Large intestine (tissue), 3 donors: ENCODE measurements at regions not wholly inside any gene's neighbourhood (a gene's known extent, or its start where the extent isn't known, plus 50 kb on each side); places are given as distances from the start of the nearest gene placed in this dataset.

ENCODE experiments used
- DNase-seq, 2 donors: peaks; one replicate each; pipeline versions ENCODE4 v3.0.0 to v3.0.0-alpha.2; 2013
- H3K27ac ChIP-seq: one replicate; pipeline ENCODE4 v1.5.1; 2013; ENCODE audit warnings: low read length
- H3K27me3 ChIP-seq: 2 replicates; pipeline ENCODE4 v1.6.1; 2013; ENCODE audit warnings: low read length; ENCODE audit not compliant: control insufficient read depth, insufficient read depth
- H3K36me3 ChIP-seq: 2 replicates; pipeline ENCODE4 v1.6.1; 2013; ENCODE audit warnings: low read length; ENCODE audit not compliant: control insufficient read depth, insufficient read depth
- H3K4me1 ChIP-seq: one replicate; pipeline ENCODE4 v1.6.1; 2013; ENCODE audit warnings: low read length; ENCODE audit not compliant: control insufficient read depth, insufficient read depth
- H3K4me3 ChIP-seq: one replicate; pipeline ENCODE4 v1.5.1; 2013; ENCODE audit warnings: low read length
- H3K9me3 ChIP-seq: one replicate; pipeline ENCODE4 v1.6.1; 2013; ENCODE audit warnings: mild to moderate bottlenecking, low read depth, low read length, moderate library complexity; ENCODE audit not compliant: control insufficient read depth
- WGBS: methylation state at CpG from one replicate; pipeline ENCODE4 v1.1.5; 2013; ENCODE audit warnings: low lambda C conversion rate; ENCODE audit not compliant: insufficient coverage; 5-methylcytosine and 5-hydroxymethylcytosine counted together

DNA sequence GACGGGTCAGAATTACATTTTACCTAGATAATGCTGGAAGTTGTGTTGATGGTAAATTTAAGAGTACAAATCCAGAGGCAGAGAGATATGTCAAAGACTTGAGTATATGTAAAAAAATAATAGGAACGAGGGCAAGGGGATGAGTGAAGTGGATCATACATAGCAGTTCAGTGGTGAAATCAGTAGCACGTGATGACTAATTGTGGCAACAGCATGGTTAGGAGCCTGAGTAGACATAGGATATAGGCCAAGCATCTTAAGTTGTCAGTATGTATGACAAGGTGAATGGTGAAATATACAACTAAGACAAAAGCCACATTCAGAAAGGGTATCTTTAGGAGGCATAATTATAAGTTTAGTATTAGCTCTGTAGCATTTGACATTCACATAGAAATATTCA is 826.5 kb upstream of the PIK3C3 start:
- Histone ChIP-seq H3K9me3 (no peaks in the 10 kb centered on the region), H3K27me3 (no peaks in the 10 kb centered on the region), H3K4me3 (no peak overlapping the region), H3K36me3 (no peaks in the 10 kb centered on the region), H3K4me1 (no peaks in the 10 kb centered on the region), H3K27ac (no peak overlapping the region)
- WGBS: 94% methylated on average over 3 of the region's 3 CpGs
- DNase-seq: no peak

DNA sequence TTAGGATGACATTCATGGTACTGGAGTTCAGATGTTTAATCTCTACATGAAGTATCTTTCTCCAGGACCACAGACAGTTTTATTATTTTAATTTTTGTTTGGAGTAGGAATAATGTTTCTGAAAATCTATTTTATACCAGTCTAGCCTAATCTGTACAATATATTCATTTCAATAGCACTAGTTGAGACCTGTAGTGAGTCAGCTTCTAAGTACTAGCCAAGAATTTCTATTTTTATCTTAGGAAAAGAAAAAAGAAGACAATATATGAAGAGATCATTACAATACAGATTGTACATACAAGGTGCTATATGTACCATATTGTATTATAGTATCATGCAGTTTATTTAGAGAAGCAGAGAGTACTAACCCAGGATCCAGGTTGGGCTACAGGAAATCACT is 826.9 kb upstream of the PIK3C3 start:
- H3K27ac ChIP-seq: no peak overlapping the region
- H3K4me3 ChIP-seq: no peak overlapping the region
- H3K27me3 ChIP-seq: no peaks in the 10 kb centered on the region
- no peak for DNase-seq
- H3K9me3 ChIP-seq: no peaks in the 10 kb centered on the region
- no peaks in the 10 kb centered on the region for H3K4me1 ChIP-seq
- H3K36me3 ChIP-seq: no peaks in the 10 kb centered on the region

DNA sequence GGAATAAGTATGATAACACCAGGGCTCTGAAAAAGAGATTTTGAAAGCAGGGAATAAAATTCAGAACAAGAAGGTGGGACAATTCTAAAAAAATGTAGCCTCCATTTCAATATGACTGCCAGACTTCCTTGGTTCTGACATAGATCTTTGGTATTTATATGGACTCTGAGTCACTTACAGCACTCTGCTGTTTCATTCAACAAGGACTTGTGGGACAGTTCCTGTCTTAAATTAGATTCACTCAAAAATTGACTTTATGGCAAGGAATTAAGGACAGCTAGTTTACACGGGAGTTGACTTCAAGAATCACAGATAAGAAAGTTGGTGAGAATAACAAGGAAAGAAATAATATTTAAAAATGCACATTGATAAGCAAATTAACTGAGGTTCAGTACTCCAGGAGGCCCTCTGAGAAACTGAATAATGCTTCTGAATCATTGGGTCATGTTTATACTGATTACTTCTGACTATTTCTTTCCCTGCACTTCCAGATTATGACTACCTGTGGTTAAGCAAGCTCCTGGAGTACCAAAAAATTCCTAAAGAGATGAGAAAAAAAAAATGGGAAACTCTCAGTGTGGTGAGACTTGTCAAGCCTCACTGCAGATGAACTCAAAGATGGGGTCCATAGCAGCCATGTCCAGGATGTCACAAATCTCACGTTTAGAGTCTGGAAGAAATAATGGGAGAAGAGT is 828.3 kb upstream of the PIK3C3 start:
- 70% methylated on average over 2 of the region's 2 CpGs for WGBS
- H3K4me1 ChIP-seq: no peaks in the 10 kb centered on the region

DNA sequence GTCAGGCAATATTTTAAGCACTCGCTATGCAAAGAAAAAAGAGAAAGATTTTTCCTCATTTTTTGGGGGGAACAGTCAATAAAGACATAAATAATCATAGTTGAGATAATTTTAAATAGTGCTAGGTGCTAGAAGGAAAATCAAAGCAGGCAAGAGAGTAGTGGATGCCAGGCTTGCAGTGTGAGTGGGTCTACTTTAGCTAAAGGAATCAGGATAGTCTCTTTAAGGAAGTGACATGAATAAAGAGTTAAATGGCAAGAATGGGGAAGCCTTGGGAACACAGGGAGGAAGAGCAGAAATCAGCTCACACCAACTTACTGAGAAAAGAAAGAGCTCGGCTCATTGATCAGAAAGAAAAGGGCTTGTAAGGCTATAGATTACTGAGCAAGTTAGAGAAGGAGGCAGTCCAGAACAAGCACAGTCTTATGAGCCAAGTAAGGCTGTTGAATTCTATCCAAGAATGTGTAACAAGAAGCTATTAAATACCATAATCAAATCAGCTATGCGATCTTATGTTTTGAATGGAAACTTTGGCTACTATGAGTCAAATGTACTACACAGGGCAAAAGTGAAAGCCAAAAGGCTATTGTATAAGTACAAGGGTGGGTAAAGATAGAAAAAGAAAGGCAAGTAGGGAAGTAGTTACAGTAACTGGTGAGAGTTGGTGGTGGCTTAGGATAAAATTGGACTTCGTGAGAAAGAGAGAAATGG is 833.8 kb upstream of the PIK3C3 start:
- no peak overlapping the region for H3K27ac ChIP-seq
- H3K4me1 ChIP-seq: no peaks in the 10 kb centered on the region
- H3K36me3 ChIP-seq: no peaks in the 10 kb centered on the region
- 88% methylated on average over 2 of the region's 4 CpGs for WGBS
- no peak overlapping the region for H3K4me3 ChIP-seq
- no peaks in the 10 kb centered on the region for H3K9me3 ChIP-seq
- no peaks in the 10 kb centered on the region for H3K27me3 ChIP-seq
- no peak for DNase-seq

More for the DNA sequence above, 828.3 kb upstream of the PIK3C3 start:
- no peaks in the 10 kb centered on the region for H3K27me3 ChIP-seq
- no peaks in the 10 kb centered on the region for H3K36me3 ChIP-seq
- H3K4me3 ChIP-seq: no peak overlapping the region
- H3K9me3 ChIP-seq: no peaks in the 10 kb centered on the region
- no peak overlapping the region for H3K27ac ChIP-seq
- DNase-seq: no peak

DNA sequence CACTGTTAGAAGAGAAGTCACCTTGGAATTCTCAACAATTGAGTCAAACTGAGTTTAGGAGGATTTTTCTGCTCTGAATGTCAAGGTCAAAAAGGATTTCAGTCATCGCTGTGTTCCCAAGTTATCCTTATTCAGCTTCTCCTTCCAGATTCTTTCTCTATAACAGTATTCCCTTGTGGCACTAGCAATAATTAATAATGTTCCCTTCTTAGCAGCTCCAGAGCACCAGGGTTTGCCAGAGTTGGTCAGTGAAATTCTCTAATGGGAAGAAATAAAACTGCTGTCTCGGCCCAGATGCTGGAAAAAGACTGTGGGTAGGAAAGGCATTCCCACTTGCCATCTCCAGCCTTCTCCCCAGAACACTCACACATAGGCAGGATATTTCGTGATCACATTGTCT is 836.0 kb upstream of the PIK3C3 start:
- H3K9me3 ChIP-seq: no peaks in the 10 kb centered on the region
- no peaks in the 10 kb centered on the region for H3K27me3 ChIP-seq
- WGBS: no CpG with 5 or more reads among the region's 3 CpGs
- no peak for DNase-seq
- H3K27ac ChIP-seq: no peak overlapping the region
- H3K4me1 ChIP-seq: no peaks in the 10 kb centered on the region
- H3K4me3 ChIP-seq: no peak overlapping the region
- no peaks in the 10 kb centered on the region for H3K36me3 ChIP-seq

DNA sequence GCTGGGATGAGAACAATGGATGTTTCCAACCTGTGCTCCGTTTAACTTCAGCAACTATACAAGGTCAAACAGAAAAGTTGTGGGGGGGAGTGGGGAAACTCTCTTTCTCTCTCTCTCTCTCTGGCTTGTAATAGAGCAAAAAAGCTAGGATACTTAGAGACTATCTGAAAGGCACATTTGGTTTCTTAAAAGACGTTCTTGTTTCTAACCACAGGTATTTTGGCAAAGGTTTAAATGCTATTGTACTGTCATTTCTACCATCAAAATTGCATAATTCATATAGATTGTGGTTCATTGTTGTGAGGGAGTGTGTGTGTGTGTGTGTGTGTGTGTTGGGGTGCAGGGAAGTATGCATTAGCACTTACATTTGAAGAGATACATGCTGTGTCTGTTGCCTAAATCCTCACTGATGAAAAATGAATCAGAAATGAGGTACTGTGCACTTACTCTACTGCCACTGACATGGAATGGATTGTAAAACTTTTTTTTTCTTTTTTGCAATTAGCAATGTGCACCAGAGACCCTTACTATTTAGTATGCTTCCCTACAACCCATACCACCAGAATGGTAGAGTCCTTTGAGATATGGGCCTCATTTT is 841.0 kb upstream of the PIK3C3 start:
- Histone ChIP-seq H3K36me3 (no peaks in the 10 kb centered on the region), H3K27ac (no peak overlapping the region), H3K4me1 (no peaks in the 10 kb centered on the region), H3K27me3 (no peaks in the 10 kb centered on the region), H3K4me3 (no peak overlapping the region), H3K9me3 (no peaks in the 10 kb centered on the region)
- WGBS: no CpG with 5 or more reads among the region's 2 CpGs
- no peak for DNase-seq

DNA sequence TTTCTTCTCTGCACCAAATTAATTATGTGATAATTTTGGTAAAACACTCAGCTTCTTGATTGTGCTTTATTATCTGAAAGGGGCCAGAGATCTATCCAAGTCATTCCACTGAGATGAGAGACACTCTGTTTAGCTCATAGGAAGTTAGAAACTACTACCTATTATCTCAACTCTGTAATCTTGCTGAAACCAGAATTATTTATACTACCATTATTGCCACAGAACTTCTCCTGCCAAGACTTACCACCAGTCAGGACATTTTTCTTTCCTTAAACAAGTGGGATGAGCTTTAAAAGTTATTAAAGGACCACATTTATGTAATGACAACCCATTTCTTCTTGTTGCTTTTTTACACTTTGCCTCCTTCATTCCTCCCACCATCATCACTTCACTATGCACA is 855.6 kb upstream of the PIK3C3 start:
- Histone ChIP-seq H3K4me3 (no peak overlapping the region), H3K36me3 (no peaks in the 10 kb centered on the region), H3K4me1 (no peaks in the 10 kb centered on the region), H3K27ac (no peak overlapping the region), H3K27me3 (no peaks in the 10 kb centered on the region), H3K9me3 (no peaks in the 10 kb centered on the region)
- DNase-seq: no peak

DNA sequence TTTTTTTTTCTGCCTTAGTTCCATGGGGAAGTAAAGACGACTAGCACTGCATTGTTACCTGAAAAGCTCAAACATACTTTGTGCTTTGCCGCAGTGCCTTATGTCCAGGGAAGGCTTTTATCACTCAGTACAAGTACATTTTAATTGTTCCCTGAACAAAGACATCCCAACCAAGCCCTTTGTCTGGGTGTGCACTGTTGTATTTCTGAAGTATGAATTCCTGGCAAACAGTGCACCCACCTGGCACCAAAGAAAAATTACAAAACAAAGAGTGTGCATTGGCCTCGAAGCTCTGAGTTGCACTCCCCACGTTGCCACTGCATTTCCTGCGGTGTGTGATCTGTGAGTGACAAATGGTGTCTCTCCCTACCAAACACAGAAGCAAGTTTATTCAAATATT is 858.5 kb upstream of the PIK3C3 start:
- H3K4me1 ChIP-seq: no peaks in the 10 kb centered on the region
- H3K27ac ChIP-seq: no peak overlapping the region
- no peaks in the 10 kb centered on the region for H3K36me3 ChIP-seq
- no peaks in the 10 kb centered on the region for H3K27me3 ChIP-seq
- H3K4me3 ChIP-seq: no peak overlapping the region
- DNase-seq: no peak
- 33% methylated on average over 2 of the region's 5 CpGs for WGBS
- H3K9me3 ChIP-seq: no peaks in the 10 kb centered on the region

DNA sequence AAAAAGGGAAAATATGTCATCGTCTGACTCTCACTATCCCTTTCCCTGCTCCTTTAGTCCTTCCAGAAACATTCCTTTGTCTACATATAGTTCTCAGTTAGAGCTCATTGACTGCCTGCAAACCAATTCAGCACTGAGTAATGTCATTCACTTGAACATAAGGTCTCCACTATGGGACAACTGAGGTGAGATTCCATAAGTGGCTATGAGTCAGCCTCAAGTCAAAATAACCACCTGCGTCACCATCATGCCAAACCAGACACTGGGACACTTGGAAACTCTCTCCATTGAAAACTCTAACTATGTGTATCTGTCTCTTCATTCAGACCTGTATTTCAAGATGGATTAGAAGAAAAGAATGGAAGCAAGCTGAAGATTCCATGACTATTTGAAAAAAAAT is 878.0 kb upstream of the PIK3C3 start:
- Histone ChIP-seq H3K27me3 (no peaks in the 10 kb centered on the region), H3K36me3 (no peaks in the 10 kb centered on the region), H3K9me3 (no peaks in the 10 kb centered on the region), H3K27ac (no peak overlapping the region), H3K4me1 (no peaks in the 10 kb centered on the region), H3K4me3 (no peak overlapping the region)
- no peak for DNase-seq
- WGBS: no CpG with 5 or more reads among the region's 2 CpGs

DNA sequence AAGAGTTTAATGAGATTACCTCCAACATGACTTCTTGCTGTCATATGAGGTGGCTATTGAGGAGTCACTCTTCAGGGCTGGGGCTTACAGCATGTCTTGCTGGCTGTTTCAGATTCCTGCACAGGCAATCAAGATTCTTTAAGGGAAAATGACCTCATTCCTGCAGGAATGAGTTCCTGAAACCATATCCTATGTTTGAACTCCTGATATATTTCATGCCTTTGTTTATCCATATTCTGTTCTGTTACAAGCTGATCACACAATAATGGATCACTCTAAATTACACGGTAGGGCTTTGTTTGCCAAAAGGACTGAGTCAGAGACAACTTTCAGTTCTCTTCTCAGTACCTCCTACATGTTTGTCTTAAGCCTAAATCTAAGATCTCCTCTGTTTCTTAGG is 879.8 kb upstream of the PIK3C3 start:
- DNase-seq: no peak
- no peaks in the 10 kb centered on the region for H3K4me1 ChIP-seq
- no peaks in the 10 kb centered on the region for H3K27me3 ChIP-seq
- no CpG with 5 or more reads among the region's 1 CpG for WGBS
- H3K27ac ChIP-seq: no peak overlapping the region
- no peaks in the 10 kb centered on the region for H3K36me3 ChIP-seq
- no peaks in the 10 kb centered on the region for H3K9me3 ChIP-seq
- no peak overlapping the region for H3K4me3 ChIP-seq
